ENCODE measurements at regions not wholly inside any gene's neighbourhood (a gene's known extent, or its start where the extent isn't known, plus 50 kb on each side); places are given as distances from the start of the nearest gene placed in this dataset.

DNA sequence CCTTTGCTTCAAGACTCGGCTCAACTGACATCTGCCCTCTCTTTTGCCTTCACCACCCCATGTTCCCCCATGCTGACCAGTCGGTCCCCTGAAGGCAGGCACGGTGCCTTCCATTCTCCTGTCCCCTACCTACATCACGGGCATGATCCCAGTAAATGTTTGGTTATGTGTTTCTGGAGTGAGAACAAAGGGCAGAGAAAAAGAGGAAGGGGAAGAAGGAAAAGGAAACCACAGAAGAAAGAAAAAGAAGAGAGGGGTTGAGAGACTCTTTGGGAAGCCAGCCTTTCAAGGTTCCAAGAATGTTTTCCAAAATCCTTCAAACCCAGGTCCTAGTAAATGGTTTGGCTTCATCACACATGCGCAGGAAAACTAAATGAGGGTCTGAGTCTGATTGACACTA is 84.9 kb downstream of the CDC7 start:
- TF ChIP-seq EZH2phosphoT487 (IDR thresholded peaks at IDR 0.05; ENCODE audit: borderline replicate concordance, low read depth, low read length) = no peak
- TF ChIP-seq, protein P1, sequence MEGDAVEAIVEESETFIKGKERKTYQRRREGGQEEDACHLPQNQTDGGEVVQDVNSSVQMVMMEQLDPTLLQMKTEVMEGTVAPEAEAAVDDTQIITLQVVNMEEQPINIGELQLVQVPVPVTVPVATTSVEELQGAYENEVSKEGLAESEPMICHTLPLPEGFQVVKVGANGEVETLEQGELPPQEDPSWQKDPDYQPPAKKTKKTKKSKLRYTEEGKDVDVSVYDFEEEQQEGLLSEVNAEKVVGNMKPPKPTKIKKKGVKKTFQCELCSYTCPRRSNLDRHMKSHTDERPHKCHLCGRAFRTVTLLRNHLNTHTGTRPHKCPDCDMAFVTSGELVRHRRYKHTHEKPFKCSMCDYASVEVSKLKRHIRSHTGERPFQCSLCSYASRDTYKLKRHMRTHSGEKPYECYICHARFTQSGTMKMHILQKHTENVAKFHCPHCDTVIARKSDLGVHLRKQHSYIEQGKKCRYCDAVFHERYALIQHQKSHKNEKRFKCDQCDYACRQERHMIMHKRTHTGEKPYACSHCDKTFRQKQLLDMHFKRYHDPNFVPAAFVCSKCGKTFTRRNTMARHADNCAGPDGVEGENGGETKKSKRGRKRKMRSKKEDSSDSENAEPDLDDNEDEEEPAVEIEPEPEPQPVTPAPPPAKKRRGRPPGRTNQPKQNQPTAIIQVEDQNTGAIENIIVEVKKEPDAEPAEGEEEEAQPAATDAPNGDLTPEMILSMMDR (conservative IDR thresholded peaks at IDR 0.05; ENCODE audit: low read length) = no peak

Data from OCI-LY7 (cell line).